Upper lobe of left lung (tissue), 4 donors: ENCODE measurements at regions not wholly inside any gene's neighbourhood (a gene's known extent, or its start where the extent isn't known, plus 50 kb on each side); places are given as distances from the start of the nearest gene placed in this dataset.

Experiments used
- POLR2A ChIP-seq, 4 donors: fragments of 450-650 bp; IDR thresholded peaks; one replicate each; pipeline ENCODE4 v1.5.1; 2016 to 2017; ENCODE audit warnings: antibody characterized with exemption in 4 of 4, mild to moderate bottlenecking in 2 of 4
- POLR2AphosphoS5 ChIP-seq, 2 donors: sonication (generic); formaldehyde crosslinking; IDR thresholded peaks; one replicate each; pipeline ENCODE4 v1.5.1; 2017; ENCODE audit warnings: antibody characterized with exemption in 2 of 2
- TF ChIP-seq, protein P1 (sequence below), 6 experiments: fragments of 450-650 bp in 4 of 6; fragments of 200-600 bp in 2 of 6; sonication (generic) in 2 of 6; IDR thresholded peaks; one replicate each; pipeline ENCODE4 v1.5.1; 2016 to 2019; ENCODE audit warnings: antibody characterized with exemption in 6 of 6

DNA sequence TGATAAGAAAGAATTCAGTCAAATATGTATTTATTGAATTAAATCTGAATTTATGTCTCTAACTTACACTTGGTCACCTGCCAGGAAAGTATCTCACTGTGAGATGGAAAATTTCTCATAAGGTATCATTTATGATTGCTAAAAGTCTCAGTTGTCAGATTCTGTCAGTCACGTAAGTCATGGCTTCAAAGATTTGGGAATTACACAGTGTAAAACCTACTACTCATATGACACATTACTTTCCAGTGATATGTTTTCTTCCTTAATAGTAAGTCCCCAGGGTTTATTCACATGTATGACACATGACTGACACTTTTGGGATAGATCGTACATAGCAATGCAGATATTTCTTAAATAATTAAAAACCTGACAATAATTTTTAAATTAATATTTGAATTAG lies 792.2 kb downstream of the PLOD2 start:
- TF ChIP-seq, protein P1, sequence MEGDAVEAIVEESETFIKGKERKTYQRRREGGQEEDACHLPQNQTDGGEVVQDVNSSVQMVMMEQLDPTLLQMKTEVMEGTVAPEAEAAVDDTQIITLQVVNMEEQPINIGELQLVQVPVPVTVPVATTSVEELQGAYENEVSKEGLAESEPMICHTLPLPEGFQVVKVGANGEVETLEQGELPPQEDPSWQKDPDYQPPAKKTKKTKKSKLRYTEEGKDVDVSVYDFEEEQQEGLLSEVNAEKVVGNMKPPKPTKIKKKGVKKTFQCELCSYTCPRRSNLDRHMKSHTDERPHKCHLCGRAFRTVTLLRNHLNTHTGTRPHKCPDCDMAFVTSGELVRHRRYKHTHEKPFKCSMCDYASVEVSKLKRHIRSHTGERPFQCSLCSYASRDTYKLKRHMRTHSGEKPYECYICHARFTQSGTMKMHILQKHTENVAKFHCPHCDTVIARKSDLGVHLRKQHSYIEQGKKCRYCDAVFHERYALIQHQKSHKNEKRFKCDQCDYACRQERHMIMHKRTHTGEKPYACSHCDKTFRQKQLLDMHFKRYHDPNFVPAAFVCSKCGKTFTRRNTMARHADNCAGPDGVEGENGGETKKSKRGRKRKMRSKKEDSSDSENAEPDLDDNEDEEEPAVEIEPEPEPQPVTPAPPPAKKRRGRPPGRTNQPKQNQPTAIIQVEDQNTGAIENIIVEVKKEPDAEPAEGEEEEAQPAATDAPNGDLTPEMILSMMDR (IDR thresholded peaks at IDR 0.05), result no peak
- TF ChIP-seq POLR2A (IDR thresholded peaks at IDR 0.05), result no peak
- no peak for TF ChIP-seq POLR2AphosphoS5 (IDR thresholded peaks at IDR 0.05)
